ENCODE measurements at regions not wholly inside any gene's neighbourhood (a gene's known extent, or its start where the extent isn't known, plus 50 kb on each side); places are given as distances from the start of the nearest gene placed in this dataset.

DNA sequence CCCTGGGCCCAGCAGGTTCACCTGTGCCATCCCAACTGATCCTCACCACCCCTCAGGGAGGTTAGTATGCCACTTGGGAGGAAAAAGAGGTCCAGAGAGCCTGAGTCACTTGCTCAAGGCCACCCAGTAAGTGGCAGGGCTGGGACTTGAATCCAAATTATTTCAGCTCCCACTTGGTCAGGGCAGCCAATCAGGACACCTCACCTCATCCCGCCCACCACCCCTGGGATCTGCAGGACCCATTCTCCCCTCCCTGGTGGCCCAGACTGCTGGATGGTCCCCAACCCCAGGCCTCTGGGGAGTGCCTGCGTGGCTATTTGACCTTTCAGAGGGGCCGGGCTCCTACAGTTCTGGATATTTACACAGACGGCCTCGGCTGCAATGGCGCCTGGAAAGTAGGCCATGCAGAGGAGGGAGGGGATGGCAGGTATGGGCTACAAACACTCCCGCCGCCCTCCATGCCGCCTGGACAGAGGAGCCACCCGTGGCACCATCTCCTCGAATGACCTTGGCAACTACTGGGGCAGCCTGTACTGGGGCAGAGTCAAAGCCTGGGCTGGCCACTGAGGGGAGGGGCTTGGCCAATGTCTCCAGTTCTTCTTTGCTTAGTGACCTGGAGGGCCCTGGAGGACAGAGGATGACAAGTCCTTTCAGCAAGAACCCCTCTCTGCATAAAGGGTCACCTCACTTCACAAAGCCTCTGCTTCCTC, 153.6 kb upstream of the LINGO1 start:
- no peak for DNase-seq

DNA sequence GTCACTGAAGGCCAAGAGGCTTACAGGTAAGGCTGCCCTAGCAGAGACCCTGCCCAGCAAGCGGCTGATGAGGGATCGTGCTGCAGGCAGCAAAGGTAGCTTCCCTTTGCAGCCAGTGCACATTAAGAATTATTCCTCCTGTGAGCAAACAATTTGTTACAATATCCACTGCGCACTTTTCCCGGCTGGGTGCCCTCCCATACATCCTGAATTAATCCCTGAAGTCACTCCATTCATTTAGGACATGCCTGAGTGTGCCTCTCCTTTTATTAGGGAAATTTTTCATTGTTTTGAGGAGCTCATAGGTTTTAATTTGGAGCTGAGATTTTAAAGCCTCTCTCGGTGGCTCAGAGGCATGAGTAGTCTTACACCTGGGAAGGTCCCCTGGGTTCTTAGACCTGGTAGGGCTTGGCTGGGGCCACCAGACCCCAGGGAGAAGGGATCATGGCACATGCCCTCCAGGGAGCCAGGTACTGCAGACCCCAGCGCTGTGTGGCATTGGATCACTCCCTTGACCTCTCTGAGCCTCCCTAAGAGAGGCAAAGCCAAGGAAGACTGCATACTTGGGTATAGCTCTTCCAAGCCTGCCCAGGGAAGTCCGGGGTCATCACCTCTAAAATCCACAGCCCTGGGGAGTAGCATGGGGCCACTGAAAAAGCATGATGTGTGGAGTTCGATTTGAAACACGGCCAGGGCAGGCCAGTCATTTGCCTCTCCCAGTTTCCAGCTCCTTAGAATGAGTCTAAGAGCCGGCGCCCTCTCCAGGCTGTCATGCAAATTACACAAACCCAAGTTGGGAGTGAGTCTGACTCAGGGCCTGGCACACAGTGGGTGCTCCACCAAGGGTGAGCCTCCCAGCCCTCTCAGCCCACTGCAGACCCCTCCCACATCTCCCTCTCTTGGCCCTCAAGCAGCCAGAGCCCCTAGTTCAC, 151.9 kb upstream of the LINGO1 start:
- DNase-seq = no peak

DNA sequence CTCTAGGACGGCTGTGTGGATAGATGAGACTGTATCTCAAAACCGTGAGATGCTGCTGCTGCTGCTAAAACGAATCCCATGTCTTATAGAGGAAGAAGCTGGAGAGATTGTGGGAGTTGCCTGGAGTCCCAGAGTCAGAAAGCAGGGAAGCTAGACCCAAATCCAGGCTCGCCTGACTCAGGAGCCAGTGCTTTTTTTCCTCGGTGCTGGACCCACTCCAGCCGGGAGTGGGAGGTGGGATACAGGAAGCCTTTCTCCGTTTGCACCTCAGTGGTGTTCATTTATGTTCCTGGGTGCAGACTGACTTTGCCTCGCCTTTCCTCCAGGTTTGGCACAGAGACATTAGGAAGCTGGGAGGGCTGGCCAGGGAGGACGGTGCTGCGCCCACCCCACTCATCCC, 150.9 kb upstream of the LINGO1 start:
- no peak for DNase-seq

DNA sequence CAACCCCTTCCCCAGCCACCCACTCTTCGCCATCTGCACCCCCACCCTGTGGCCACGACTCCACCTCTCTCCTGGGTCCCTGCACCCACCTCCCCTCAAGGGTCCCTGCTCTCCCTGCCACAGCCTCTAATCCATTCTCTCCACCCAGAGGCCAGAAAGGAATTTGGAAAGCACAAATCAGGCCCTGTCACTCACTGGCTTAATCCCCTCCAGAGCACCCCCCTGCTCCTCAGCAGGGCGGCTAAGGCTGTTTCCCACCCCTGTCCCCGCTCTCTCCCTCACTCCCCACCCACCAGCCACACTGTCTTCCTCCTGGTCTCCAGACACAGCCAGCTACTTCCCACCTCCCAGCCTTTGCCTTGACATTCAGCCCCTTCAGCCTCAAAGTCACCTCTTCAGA, 150.0 kb upstream of the LINGO1 start:
- DNase-seq = no peak

DNA sequence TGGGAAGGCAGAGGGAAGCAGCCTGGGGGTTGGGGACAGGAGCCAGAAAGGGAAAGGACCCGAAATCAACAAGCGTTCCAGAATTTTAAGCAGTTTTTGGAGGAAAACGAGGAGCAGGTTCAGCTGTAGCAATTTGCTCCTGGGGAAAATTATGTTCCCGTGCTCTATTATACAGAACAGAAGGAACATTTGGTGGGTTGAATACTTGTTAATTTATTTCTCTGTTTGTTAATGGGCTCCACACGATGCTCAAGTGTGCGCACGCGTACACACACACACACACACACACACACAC, 149.2 kb upstream of the LINGO1 start:
- DNase-seq = no peak

DNA sequence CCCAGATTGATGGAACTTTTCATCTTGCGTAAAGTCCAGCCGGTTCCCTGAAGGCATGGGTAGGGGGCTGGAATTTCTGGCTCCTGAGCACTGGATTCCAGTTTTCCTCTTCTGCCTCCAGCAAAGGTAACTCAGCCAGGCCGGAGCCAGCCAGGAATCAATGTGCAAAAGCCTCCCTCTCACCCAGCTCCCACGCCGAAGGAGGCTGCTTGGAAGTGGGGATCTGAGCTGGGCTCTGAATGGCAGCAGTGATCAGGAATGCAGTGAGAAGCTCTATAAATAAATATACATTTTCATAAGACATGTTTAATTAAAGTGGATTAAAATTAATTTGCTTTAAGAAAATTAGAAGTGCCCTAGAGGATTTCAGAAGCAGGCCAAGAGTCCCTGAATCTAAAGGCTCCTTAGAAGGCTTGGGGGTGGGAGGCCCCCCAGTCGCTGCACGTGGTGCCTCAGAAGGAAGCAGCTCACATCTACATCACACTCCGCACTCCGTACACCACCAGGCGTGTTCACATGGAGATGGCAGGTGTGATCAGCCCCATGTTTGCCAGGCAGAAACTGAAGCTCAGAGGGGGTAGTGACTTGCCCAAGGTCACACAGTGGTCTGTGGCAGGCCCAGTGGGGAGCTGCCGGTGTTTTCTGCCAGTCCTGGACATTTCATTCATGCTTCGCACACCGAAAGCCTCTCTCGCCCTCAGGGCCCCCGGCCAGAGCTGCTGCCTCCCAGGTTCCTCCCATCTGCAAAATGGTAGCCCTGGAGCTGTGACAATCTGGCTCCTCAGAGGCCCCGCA, 148.6 kb upstream of the LINGO1 start:
- no peak for DNase-seq

DNA sequence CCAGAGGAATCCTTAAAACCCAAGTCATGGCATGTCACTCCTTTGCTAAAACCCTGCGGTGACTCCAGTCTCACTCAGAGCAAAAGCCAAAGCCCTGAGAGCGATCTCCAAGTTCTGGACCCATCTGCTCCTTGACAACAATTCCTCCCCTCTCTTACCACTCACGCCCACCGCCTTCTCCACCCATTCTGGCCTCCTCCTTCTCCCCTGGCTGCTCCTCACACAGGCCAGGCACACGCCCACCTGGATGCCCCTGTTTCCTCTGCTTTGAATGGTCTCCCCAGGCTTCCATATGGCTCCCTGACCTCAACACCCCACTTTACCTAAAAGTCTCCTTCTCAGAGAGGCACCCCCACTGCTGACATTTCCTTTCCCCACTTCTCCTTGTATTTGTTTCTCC, 146.1 kb upstream of the LINGO1 start:
- no peak for DNase-seq

DNA sequence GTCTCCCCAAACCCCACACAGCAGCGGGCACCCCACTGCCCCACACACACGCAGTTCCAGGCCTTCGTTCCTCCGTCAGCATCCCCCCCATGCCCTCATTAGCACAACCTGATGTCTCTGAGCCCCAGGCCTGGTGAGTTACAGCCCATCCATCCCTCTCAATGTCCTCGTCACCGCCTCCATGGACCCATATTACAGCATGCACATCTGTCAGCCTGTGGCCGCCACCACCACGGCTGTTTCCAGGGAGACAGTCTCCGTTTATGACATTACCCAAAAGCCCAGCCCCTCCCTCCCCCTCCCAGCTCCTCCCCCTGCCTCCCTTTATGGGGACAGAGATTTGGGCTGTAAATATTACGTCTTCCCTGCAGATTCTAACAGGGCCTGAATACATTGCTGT, 143.1 kb upstream of the LINGO1 start:
- no peak for DNase-seq

DNA sequence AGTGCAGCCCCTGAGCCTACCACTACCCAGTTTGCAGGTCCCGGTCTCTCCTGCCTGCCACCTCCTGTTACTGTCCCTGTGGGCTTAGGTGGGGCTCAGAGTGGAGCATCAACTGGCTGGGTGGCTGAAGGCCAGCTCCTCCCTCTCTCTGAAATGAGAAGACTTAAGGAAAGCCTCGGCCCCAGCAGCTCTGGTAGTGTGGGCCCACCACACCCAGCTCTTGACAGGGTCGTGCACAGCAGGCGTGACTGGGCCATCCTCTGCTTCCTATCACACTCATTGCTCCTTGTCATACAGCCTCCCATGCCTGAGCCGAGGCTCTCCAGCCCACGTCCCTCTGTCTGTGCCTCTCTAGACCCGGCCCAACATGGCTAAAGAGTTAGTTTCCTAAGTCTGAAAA, 142.7 kb upstream of the LINGO1 start:
- DNase-seq = no peak

DNA sequence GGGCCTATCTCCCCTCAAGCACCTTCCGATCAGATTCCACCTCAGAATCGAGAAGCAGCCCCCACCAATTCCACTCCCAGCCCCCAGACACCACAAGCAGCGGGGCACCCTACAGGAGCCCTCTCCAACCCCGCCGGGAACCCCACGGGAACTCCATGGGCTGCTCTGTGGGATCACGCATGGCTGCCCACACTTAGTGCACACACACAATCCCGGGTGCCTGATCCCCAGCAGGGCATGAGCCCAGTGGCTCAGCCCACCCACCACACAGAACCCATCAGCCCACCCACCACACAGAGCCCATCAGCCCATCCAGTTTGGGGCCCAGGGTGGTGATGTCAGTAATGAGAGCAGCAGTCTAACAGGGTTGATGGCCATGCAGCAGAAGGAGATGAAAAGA, 141.6 kb upstream of the LINGO1 start:
- no peak for DNase-seq

DNA sequence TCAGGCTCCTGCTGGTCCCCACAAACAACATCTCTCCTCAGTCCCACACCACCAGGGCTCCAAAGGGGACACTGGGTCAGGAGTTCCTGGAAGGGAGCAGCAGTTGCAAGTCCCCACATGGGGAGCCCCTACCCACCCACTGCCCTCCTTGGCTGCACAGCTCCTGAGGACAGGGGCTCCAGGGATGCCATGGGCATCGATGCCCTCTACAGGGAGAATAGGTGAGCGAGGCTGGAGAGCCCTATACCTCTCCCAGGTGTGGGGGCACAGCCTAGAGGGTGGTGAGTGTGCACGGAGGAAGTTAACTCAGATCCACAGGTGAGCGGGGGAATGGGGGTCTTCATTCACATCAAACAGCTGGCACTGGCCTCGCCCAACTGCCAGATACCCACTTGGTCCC, 141.2 kb upstream of the LINGO1 start:
- no peak for DNase-seq

DNA sequence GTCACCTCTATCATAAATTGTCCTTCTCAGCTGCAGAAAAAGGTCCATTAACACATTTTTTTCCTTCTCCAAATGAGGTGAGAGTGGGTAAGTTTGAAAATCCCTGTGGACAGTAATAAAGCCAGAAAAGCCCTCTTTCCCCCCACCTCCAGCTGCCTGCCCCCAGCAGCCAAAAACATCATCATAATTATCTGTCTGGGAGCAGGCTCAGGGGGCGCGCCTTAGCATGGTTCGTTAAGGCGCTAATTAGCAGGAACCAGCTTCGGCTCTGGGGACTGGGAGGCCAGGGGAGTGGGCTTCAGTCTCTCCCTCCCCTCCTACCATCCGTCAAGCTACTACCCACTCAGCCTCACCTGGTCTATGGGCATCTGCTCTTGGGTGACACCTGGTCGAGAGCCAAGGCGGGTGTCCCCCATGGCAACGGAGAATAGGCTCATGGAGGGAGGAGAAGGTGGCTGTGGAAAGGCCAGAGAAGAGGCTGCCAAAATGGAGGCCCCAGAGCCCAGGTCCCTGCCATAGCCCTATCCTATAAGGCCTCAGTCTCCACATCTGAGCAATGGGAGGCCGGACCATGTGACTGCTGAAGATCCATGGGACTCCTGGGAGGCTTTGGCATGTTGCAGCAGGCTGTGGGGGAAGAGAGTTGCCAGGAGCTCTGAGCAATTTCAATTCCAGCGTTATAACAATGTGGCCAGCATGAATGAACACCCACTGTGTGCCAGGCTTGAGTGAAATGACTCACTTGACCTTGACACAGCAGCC, 140.1 kb upstream of the LINGO1 start:
- DNase-seq = no peak

DNA sequence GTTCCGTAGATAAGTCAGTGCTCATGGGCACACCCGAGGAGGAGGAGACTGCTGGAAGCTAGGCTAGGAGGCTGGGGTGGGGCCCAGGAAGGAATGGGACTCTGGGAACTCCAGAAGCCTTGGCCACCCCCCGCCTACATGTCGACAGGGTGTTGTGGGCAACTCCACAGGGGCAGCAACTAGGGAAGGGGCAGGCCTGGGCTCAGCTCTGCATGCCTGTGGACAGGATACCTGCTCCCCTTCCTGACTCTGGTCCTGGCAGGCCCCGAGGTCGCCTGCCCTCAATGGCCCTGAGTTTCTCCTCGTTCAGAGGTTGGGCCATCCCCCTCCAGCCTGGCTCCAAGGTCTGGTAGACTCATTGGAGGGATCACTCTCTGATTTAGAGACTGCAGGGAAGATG, 138.9 kb upstream of the LINGO1 start:
- no peak for DNase-seq

DNA sequence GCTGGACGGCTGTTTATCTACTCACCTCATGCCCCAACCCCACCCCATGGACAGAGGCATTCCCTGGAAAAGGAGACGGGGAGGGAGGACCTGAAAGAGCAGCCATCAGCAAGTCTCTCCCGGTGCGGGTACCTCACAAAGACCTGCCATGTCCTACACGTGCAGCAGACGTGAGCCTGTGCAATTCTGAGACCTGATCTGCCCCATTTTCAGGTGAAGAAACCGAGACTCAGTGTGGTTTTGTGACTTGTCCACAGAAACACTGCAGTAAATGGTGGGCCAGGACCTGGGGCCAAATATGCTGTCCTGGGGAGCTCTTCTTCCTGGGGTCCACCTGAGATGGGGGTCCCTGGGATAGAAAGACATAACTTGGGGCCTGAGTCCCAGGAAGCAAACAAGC, 137.0 kb upstream of the LINGO1 start:
- no peak for DNase-seq

DNA sequence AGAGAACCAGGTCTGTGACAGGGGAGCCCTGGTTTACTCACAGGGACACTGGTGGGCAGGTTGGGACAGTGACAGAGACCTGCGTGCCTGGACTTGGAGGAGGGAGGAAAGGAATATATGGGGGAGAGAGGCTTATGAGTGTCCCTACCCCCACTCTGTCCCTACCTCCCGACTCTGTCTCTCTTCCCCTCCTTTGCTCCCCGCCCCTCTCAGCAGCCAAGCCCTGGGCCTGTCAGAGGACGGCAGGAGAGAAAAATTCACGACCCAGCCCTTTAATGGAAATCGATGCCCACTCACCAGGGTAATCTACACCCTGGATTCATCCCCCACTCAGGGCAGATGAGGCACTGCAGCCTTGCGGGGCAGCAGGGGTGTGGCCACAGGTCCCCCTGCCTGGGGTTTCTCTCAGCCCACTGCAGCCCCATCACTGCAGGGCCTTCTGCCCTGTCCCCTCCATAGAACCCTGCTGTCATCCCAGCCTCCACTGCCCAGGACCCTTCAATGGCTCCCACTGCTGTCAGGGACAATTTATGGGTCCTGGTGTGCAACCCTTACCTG, 135.9 kb upstream of the LINGO1 start:
- no peak for DNase-seq

DNA sequence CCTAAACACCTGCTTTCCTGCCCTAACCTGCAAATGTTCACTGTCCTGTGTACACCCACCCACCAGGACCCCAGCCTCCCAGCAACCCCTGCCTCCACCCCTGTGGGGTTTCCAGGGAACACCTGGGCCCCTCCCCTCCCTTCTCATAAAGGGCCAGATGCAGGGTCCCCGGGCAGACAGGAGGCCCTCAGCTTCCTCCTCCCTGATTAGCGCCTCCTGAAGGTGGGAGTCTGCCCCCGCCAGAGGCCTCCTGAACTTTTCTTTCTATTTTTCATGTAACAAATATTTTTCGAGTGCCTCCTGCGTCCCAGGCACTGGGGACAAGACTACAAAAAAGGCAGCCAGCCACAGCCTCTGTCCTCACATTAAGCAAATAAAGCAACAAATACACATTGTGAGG, 135.4 kb upstream of the LINGO1 start:
- no peak for DNase-seq

DNA sequence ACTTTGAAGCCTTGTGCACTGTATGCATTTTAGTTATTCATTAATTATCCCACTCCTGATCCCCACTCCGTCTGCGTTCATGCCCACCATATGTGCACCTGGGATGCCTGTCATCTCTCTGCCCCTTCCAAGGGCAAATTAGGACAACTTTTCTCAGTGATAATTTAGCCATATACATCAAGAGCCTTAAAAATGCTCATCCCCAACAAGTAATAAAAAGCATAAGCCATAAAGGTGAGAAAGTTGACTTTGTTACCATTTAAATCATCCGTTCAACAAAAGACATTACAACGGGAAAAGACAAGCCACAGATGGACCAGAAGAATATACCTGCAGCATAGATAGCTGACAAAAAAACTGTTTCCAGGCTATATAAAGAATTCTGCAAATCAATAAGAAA, 131.4 kb upstream of the LINGO1 start:
- DNase-seq = no peak

DNA sequence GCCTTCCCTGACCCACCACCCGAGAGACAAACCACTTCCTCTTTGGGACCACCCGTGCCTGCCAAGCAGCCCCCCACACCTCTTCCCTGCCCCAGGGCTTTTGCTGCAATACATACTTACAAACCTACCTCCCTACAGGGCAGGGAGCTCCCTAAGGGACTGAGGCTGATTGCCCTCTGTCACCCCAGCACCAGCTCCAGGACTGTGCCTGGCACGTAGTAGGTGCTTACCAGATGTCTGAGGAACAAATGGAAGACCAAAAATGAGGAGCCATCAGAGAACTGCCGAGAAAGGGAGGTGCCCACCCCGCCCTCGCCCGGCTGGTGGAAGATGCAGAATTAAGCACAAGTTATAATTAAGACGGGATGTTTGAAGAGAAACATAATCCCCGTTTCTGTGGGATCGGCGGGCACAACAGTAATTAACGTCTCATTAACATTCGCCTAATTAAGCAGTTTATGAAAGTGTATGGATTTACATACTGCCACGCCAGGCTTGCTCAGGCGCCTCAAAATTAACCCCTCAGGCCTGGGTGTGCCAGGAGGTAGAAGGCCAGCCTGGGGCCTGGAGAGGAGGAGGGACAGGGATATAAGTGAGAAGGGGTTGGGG, 130.1 kb upstream of the LINGO1 start:
- no peak for DNase-seq

DNA sequence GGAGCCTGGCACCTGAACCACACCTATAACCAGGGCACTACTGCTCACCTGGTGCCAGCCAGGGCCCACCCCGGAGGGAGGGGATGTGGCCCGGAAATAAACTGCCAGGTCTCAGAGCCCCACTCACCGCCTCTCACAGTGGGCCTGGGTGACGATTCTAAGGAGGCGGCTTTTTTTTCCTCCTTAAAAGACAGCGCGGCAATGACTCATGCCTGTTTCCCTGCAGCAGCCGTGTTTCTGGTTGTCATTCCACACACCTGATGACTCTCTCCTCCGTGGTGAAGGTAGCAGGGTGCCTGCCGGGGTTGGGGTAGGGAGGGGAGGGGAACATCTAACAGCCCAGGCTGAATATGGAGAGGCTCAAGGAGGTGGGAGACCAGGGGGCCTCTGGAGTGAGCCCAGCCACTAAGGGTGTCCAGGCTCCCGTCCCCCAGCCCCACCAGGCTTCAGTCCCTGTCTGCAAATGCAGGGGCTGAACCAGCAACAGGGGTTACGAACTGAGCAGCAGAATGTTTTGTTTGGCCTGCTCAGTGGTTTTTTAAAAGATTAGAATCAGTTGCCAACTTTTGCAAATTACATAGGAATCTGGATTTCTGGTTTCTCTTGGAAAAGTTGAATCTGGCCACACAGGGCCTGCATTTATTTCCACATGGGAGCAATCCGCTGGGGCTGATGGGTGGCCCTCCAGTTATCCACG, 127.3 kb upstream of the LINGO1 start:
- no peak for DNase-seq

DNA sequence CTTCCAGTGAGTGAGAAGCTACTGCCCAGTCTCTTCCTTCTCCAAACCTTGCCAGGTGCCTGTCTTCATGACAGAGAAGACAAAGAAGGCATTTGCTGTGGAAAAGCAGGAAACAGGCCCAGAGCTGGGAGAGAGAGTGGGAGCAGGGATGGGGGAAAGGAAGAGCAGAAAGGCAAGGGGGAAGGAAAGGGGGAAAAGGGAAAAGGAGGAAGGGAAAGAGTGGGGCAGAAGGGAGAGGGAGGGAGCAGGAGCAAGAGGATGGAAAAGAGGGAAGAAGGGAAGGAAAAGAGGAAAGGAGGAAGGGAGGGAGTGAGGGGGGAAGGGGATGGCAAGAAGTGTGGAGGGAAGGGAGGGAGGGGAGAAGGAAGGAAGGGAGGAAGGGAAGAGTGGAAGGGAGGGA, 121.2 kb upstream of the LINGO1 start:
- no peak for DNase-seq

DNA sequence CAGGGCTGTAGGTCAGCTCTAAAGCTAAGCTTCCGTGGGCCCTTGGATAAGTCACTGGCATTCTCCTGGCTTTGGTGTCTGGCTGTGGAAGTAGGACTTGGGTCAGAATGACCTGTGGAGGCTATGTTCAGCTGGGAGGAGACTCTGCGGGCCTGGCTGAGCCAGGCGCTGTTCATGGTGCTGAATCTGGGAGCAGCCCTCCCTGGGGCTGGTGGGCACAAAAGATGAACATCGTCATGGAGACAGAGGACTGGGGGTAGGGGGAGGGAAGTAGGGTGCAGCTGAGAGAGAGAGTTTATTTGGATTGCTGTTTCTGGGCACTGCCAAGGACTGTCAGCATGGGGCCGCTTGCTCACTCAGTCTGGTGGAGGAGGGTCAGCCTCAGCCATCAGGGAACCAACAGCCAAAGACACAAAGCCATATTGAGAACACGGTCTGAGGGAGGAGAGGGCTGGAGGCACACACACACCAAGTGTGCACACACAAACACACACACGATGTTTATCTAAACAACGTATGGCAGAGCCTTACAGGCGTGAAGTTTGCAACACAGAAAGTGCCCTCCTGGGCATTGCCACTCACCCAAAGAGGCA, 120.7 kb upstream of the LINGO1 start:
- no peak for DNase-seq

Measured in NCI-H446 treated with DMSO at 0.1 percent for 48 hours (cell line).